Germinal center (tissue), 1 donor: ENCODE measurements at regions not wholly inside any gene's neighbourhood (a gene's known extent, or its start where the extent isn't known, plus 50 kb on each side); places are given as distances from the start of the nearest gene placed in this dataset.
"Not testable (repeated sequence)": the region's sequence is repeated elsewhere in the genome, so short reads cannot be mapped to it uniquely, and the experiment has no call there.

ENCODE experiments used
- DNase-seq: peaks from one replicate; pipeline ENCODE4 v3.0.0; 2012; ENCODE audit warnings: mixed read lengths, low spot score

GRCh38 chr7:6990426-6991152 is 164.5 kb upstream of the CCZ1B start:
- not testable (repeated sequence) for DNase-seq

- DNase-seq, result not testable (repeated sequence)
These were observed 165.1 kb upstream of the CCZ1B start for GRCh38 chr7:6991169-6991611.

- DNase-seq, result not testable (repeated sequence)
These were observed 165.6 kb upstream of the CCZ1B start for GRCh38 chr7:6991686-6992085.

GRCh38 chr7:6992133-6992532 is 166.1 kb upstream of the CCZ1B start:
- not testable (repeated sequence) for DNase-seq

GRCh38 chr7:6995026-6995425 is 169.0 kb upstream of the CCZ1B start:
- not testable (repeated sequence) for DNase-seq

GRCh38 chr7:6995493-6996289 is 169.6 kb upstream of the CCZ1B start:
- DNase-seq, result not testable (repeated sequence)

- not testable (repeated sequence) for DNase-seq
These were observed 173.1 kb upstream of the CCZ1B start for GRCh38 chr7:6999067-6999666.

- no peak for DNase-seq
These were observed 176.5 kb upstream of the CCZ1B start for GRCh38 chr7:7002418-7003062.

GRCh38 chr7:7005303-7005702 is 177.0 kb upstream of the C1GALT1 start:
- no peak for DNase-seq

GRCh38 chr7:7005949-7006348 is 176.4 kb upstream of the C1GALT1 start:
- not testable (repeated sequence) for DNase-seq

GRCh38 chr7:7011241-7011640 is 171.1 kb upstream of the C1GALT1 start:
- DNase-seq, result not testable (repeated sequence)

GRCh38 chr7:7011751-7012150 is 170.6 kb upstream of the C1GALT1 start:
- DNase-seq, result not testable (repeated sequence)

- DNase-seq, result no peak
These were observed 167.3 kb upstream of the C1GALT1 start for GRCh38 chr7:7014827-7015595.

- DNase-seq, result no peak
These were observed 164.6 kb upstream of the C1GALT1 start for GRCh38 chr7:7017707-7018280.

- DNase-seq, result no peak
These were observed 164.1 kb upstream of the C1GALT1 start for GRCh38 chr7:7018290-7018689.

- no peak for DNase-seq
These were observed 150.1 kb upstream of the C1GALT1 start for GRCh38 chr7:7032221-7032620.

GRCh38 chr7:7035851-7036250 is 146.5 kb upstream of the C1GALT1 start:
- no peak for DNase-seq

GRCh38 chr7:7042286-7042893 is 140.0 kb upstream of the C1GALT1 start:
- not testable (repeated sequence) for DNase-seq

GRCh38 chr7:7044806-7045205 is 137.5 kb upstream of the C1GALT1 start:
- DNase-seq, result no peak

- no peak for DNase-seq
These were observed 134.1 kb upstream of the C1GALT1 start for GRCh38 chr7:7048213-7048612.
